CD4-positive, alpha-beta T cell (primary cell): ENCODE measurements at regions not wholly inside any gene's neighbourhood (a gene's known extent, or its start where the extent isn't known, plus 50 kb on each side); places are given as distances from the start of the nearest gene placed in this dataset.
"Not testable (repeated sequence)": the region's sequence is repeated elsewhere in the genome, so short reads cannot be mapped to it uniquely, and the experiment has no call there.

Experiments used
- ATAC-seq: fragments of 200-7000 bp; cut with Tn5 transposase; one replicate; pipeline ENCODE4 v1.10.0; 2022; ENCODE audit warnings: mild to moderate bottlenecking; ENCODE audit not compliant: poor library complexity
- CTCF ChIA-PET: fragments of 350-600 bp; sonication (Branson Sonifier 250); formaldehyde crosslinking; loops from one replicate; lab custom pipeline; 2021; ENCODE audit warnings: antibody characterized with exemption, inconsistent platforms; lab: Charles Lee
- POLR2A ChIA-PET: fragments of 350-600 bp; sonication (Branson Sonifier 250); formaldehyde crosslinking; loops from one replicate; lab custom pipeline; 2021; ENCODE audit warnings: antibody characterized with exemption, inconsistent platforms; lab: Charles Lee
- DNase-seq, 14 experiments: peaks; one replicate each; pipeline ENCODE4 v3.0.0-alpha.2; 2013 to 2020; ENCODE audit warnings: mixed read lengths in 2 of 14
- H3K27ac ChIP-seq, 2 donors: one replicate each; pipeline versions ENCODE4 v1.5.1 to v1.7.0; 2013; ENCODE audit warnings: low read length in 2 of 2, low read depth in 1 of 2, mild to moderate bottlenecking in 1 of 2
- H3K27me3 ChIP-seq, 2 experiments: 1 replicate in 1 of 2; 2 replicates in 1 of 2; pipeline versions ENCODE4 v1.6.1 to v1.7.0; 2013; ENCODE audit warnings: low read length in 2 of 2, control low read depth in 1 of 2, mild to moderate bottlenecking in 1 of 2, moderate library complexity in 1 of 2; ENCODE audit not compliant: insufficient read depth in 2 of 2, control insufficient read depth in 1 of 2
- H3K36me3 ChIP-seq: one replicate; pipeline ENCODE4 v1.6.1; 2013; ENCODE audit warnings: low read length, control low read depth; ENCODE audit not compliant: insufficient read depth
- H3K4me1 ChIP-seq: one replicate; pipeline ENCODE4 v1.6.1; 2013; ENCODE audit warnings: low read length, control low read depth; ENCODE audit not compliant: insufficient read depth
- H3K4me3 ChIP-seq: one replicate; pipeline ENCODE4 v1.5.1; 2013; ENCODE audit warnings: mild to moderate bottlenecking, low read length, moderate library complexity
- H3K9me3 ChIP-seq, 2 experiments: 1 replicate in 1 of 2; 2 replicates in 1 of 2; pipeline versions ENCODE4 v1.6.1 to v1.7.0; 2013; ENCODE audit warnings: low read length in 2 of 2, mild to moderate bottlenecking in 2 of 2, control low read depth in 1 of 2, moderate library complexity in 1 of 2; ENCODE audit not compliant: control insufficient read depth in 1 of 2, insufficient read depth in 1 of 2
- H3K27ac Mint-ChIP-seq: one replicate; pipeline ENCODE4 v1.8.0; 2020; ENCODE audit warnings: mixed read lengths
- H3K27me3 Mint-ChIP-seq: one replicate; pipeline ENCODE4 v1.8.0; 2021; ENCODE audit warnings: mixed read lengths
- H3K36me3 Mint-ChIP-seq: one replicate; pipeline ENCODE4 v1.8.0; 2021; ENCODE audit warnings: low read depth, mixed read lengths
- H3K4me1 Mint-ChIP-seq: one replicate; pipeline ENCODE4 v1.8.0; 2021; ENCODE audit warnings: low read depth, mixed read lengths
- H3K4me3 Mint-ChIP-seq: one replicate; pipeline ENCODE4 v1.8.0; 2020; ENCODE audit warnings: mild to moderate bottlenecking, mixed read lengths
- H3K9me3 Mint-ChIP-seq: one replicate; pipeline ENCODE4 v1.8.0; 2020; ENCODE audit warnings: mixed read lengths
- CTCF ChIP-seq: fragments of 200-600 bp; IDR thresholded peaks from one replicate; pipeline ENCODE4 v1.8.0; 2022; ENCODE audit warnings: antibody characterized with exemption, mild to moderate bottlenecking
- intact Hi-C, 2 experiments: fragments of 100-400 bp; cut with DNase I in 1 of 2; cut with micrococcal nuclease in 1 of 2; formaldehyde crosslinking; loops; one replicate each; pipeline versions ENCODE4 v1.15.1 to v1.9.0; 2023 to 2025; cut with DNase I, micrococcal nuclease

GRCh38 chr3:127491909-127492308, 98.6 kb downstream of the TPRA1 start:
- no peak for TF ChIP-seq CTCF
- Histone ChIP-seq H3K4me3 (no peak overlapping the region), H3K9me3 (peaks cover 0 to 4% of the 10 kb centered on the region in 2 experiments), H3K27ac (no peak overlapping the region), H3K27me3 (peaks cover 0 to 2% of the 10 kb centered on the region in 2 experiments), H3K36me3 (no peaks in the 10 kb centered on the region), H3K4me1 (no peaks in the 10 kb centered on the region)
- ChIA-PET CTCF (no interaction called here), POLR2A (no interaction called here)
- H3K27ac Mint-ChIP-seq: no peak overlapping the region
- ATAC-seq: no peak
- H3K9me3 Mint-ChIP-seq: no peaks in the 10 kb centered on the region
- no peaks in the 10 kb centered on the region for H3K4me1 Mint-ChIP-seq
- DNase-seq: no peak
- peaks cover 23% of the 10 kb centered on the region for H3K27me3 Mint-ChIP-seq
- intact Hi-C loops: no loop called here
- no peaks in the 10 kb centered on the region for H3K36me3 Mint-ChIP-seq
- no peak overlapping the region for H3K4me3 Mint-ChIP-seq

GRCh38 chr3:127491323-127491722, 99.2 kb downstream of the TPRA1 start:
- intact Hi-C loops: no loop called here
- Histone ChIP-seq H3K4me1 (no peaks in the 10 kb centered on the region), H3K9me3 (peaks cover 0 to 4% of the 10 kb centered on the region in 2 experiments), H3K4me3 (no peak overlapping the region), H3K36me3 (no peaks in the 10 kb centered on the region), H3K27ac (no peak overlapping the region), H3K27me3 (peaks cover 0 to under 1% of the 10 kb centered on the region in 2 experiments)
- DNase-seq: no peak
- ChIA-PET POLR2A (no interaction called here), CTCF (no interaction called here)
- ATAC-seq: no peak
- H3K27me3 Mint-ChIP-seq: peaks cover 20% of the 10 kb centered on the region
- H3K4me1 Mint-ChIP-seq: no peaks in the 10 kb centered on the region
- H3K9me3 Mint-ChIP-seq: no peaks in the 10 kb centered on the region
- TF ChIP-seq CTCF: no peak
- no peaks in the 10 kb centered on the region for H3K36me3 Mint-ChIP-seq
- no peak overlapping the region for H3K27ac Mint-ChIP-seq
- no peak overlapping the region for H3K4me3 Mint-ChIP-seq

DNA sequence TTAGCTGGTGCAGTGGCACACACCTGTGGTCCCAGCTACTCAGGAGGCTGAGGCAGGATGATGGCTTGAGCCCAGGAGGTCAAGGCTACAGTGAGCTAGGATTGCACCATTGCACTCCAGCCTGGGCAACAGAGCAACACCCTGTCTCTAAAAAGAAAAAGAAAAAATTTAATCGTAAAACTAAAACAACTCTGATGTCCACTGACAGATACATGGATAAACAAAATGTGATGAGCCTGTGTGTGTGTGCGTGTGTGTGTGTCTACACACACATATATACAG, 99.6 kb downstream of the TPRA1 start:
- H3K27me3 Mint-ChIP-seq: peaks cover 20% of the 10 kb centered on the region
- H3K27me3 ChIP-seq, H3K27ac ChIP-seq, H3K9me3 ChIP-seq, ATAC-seq, H3K4me3 ChIP-seq, H3K4me1 ChIP-seq, CTCF ChIA-PET, H3K36me3 Mint-ChIP-seq, H3K27ac Mint-ChIP-seq, H3K9me3 Mint-ChIP-seq, H3K4me3 Mint-ChIP-seq, H3K36me3 ChIP-seq, POLR2A ChIA-PET, intact Hi-C loops, DNase-seq, H3K4me1 Mint-ChIP-seq: not testable (repeated sequence)

DNA sequence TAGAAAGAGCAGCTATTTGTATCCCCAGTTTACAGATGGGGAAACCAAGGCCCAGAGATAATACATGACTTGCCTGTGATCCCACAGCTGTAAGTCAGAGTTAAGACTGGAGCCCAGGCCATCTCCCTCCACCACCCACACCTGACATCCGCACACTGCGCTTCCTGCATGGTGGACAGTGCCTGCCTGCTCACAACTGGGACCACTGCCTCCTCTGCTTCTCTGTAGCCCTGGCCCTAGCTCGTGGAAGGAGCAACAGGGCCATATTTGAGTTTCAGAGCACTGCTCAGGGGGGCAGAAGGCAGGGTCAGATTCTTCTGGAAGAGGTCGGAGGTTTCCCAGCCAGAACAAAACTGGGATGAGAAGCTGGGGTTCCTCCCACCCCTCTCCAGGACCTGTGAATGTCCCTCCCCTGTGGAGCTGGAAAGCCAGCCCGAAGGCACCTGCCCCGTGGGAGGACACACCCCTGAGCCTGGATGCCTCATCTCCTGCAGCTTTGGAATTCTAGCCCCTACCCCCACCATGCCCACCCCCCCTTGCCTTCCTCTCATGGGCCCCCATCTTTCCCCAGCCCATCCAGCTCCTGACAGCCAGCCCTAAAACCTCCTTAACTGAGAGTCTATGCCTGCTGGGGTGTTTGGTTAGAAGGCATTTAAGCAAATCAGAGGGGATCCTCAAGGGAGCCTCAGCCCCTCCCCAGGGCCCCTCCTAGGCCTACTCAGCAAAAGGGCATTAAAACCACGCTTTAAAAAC, 100.1 kb downstream of the TPRA1 start:
- Histone ChIP-seq H3K9me3 (peaks cover 0 to 4% of the 10 kb centered on the region in 2 experiments), H3K36me3 (no peaks in the 10 kb centered on the region), H3K27me3 (no peaks in the 10 kb centered on the region), H3K27ac (no peak overlapping the region), H3K4me1 (no peaks in the 10 kb centered on the region), H3K4me3 (no peak overlapping the region)
- no peak overlapping the region for H3K27ac Mint-ChIP-seq
- ChIA-PET CTCF (no interaction called here), POLR2A (no interaction called here)
- intact Hi-C loops: no loop called here
- ATAC-seq (no peak), DNase-seq (no peak)
- TF ChIP-seq CTCF: no peak
- no peaks in the 10 kb centered on the region for H3K9me3 Mint-ChIP-seq
- no peaks in the 10 kb centered on the region for H3K36me3 Mint-ChIP-seq
- H3K4me3 Mint-ChIP-seq: no peak overlapping the region
- H3K4me1 Mint-ChIP-seq: no peaks in the 10 kb centered on the region
- peaks cover 22% of the 10 kb centered on the region for H3K27me3 Mint-ChIP-seq
